ENCODE measurements at regions not wholly inside any gene's neighbourhood (a gene's known extent, or its start where the extent isn't known, plus 50 kb on each side); places are given as distances from the start of the nearest gene placed in this dataset.

DNA sequence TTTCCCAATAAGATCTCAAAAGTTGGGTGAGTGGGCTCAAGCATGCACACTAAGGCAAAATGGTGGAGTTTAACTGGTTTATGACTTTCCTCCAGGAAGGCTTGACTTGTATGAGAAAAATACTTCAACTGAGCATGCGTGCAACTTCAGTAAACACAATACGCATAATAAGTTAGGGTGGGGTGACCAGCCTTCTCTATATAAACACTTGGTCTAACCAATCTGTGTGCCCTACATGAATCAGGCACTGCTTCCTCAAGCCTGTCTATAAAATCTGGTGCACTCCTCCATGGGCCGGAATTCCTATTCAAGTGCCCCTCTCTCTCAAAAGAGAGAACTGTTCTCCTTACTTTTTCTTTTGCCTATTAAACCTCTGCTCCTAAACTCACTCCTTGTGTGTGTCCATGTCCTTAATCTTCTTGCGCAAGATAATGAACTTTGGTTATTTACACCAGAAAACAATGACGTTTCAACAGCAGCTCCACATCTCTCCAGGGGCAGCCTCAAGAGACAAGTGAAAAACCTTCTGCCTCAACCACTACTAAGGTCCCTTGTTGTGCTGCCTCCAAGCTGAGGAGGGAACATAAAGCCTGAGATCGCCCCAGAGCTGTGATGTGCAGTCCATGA lies 352.6 kb downstream of the CAAP1 start:
- H3K36me3 ChIP-seq: no peaks in the 10 kb centered on the region
- no peaks in the 10 kb centered on the region for H3K4me1 ChIP-seq
- no peaks in the 10 kb centered on the region for H3K9me3 ChIP-seq
- H3K4me3 ChIP-seq: no peak overlapping the region
- no peak for TF ChIP-seq POLR2A (IDR thresholded peaks at IDR 0.05)
- no peak for DNase-seq (ENCODE audit: low spot score in 2 of 2)
- intact Hi-C loops (cut with DNase I; ENCODE audit: low total_unique reads): no loop called here
- no peaks in the 10 kb centered on the region for H3K27me3 ChIP-seq
- H3K27ac ChIP-seq: no peak overlapping the region

DNA sequence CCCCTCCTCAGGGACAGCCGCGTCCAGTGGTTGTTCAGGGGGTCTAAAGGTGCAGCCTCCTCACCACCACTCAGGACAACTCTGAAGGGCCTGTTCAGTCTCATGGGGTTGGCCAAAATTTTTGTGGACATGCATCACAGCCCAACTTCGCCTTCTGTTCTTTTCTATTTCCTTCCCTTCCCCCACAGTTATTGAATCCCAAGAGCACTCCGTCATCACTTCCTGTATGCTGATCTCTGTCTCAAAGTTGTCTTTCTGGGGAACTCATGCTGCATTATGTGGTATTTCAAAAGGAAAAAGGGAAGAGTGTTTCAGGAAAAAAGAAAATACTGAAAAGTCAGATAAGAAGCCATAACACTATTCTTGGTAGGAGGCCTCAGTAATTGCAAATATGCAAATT lies 355.4 kb downstream of the CAAP1 start:
- TF ChIP-seq CTCF (IDR thresholded peaks at IDR 0.05) (no peak), POLR2A (IDR thresholded peaks at IDR 0.05) (no peak), POLR2AphosphoS5 (IDR thresholded peaks at IDR 0.05) (no peak)
- intact Hi-C loops (cut with DNase I; ENCODE audit: low total_unique reads): no loop called here
- no peaks in the 10 kb centered on the region for H3K36me3 ChIP-seq
- H3K27me3 ChIP-seq: no peaks in the 10 kb centered on the region
- peaks cover 0 to 5% of the 10 kb centered on the region in 2 donors for H3K9me3 ChIP-seq
- no peaks in the 10 kb centered on the region for H3K4me1 ChIP-seq
- DNase-seq (ENCODE audit: low spot score in 2 of 2): no peak
- H3K4me3 ChIP-seq: no peak overlapping the region
- no peak overlapping the region for H3K27ac ChIP-seq

- intact Hi-C loops (cut with DNase I; ENCODE audit: low total_unique reads): no loop called here
- no peaks in the 10 kb centered on the region for H3K4me1 ChIP-seq
- no peaks in the 10 kb centered on the region for H3K27me3 ChIP-seq
- H3K4me3 ChIP-seq: no peak overlapping the region
- H3K27ac ChIP-seq: no peak overlapping the region
- TF ChIP-seq POLR2AphosphoS5 (IDR thresholded peaks at IDR 0.05) (no peak), CTCF (IDR thresholded peaks at IDR 0.05) (no peak), POLR2A (IDR thresholded peaks at IDR 0.05) (no peak)
- DNase-seq (ENCODE audit: low spot score in 2 of 2): no peak
- peaks cover 0 to 5% of the 10 kb centered on the region in 2 donors for H3K9me3 ChIP-seq
- H3K36me3 ChIP-seq: no peaks in the 10 kb centered on the region
Observed at GRCh38 chr9:26535151-26535550, 357.5 kb downstream of the CAAP1 start.

- peaks cover 0 to 5% of the 10 kb centered on the region in 2 donors for H3K9me3 ChIP-seq
- DNase-seq (ENCODE audit: low spot score in 2 of 2): no peak
- no peak overlapping the region for H3K27ac ChIP-seq
- no peak for TF ChIP-seq CTCF (IDR thresholded peaks at IDR 0.05)
- no peak for TF ChIP-seq POLR2A (IDR thresholded peaks at IDR 0.05)
- no peak for TF ChIP-seq POLR2AphosphoS5 (IDR thresholded peaks at IDR 0.05)
- H3K4me3 ChIP-seq: no peak overlapping the region
- no peaks in the 10 kb centered on the region for H3K36me3 ChIP-seq
- intact Hi-C loops (cut with DNase I; ENCODE audit: low total_unique reads): no loop called here
- H3K27me3 ChIP-seq: no peaks in the 10 kb centered on the region
- H3K4me1 ChIP-seq: no peaks in the 10 kb centered on the region
Observed at GRCh38 chr9:26530841-26531240, 361.8 kb downstream of the CAAP1 start.

DNA sequence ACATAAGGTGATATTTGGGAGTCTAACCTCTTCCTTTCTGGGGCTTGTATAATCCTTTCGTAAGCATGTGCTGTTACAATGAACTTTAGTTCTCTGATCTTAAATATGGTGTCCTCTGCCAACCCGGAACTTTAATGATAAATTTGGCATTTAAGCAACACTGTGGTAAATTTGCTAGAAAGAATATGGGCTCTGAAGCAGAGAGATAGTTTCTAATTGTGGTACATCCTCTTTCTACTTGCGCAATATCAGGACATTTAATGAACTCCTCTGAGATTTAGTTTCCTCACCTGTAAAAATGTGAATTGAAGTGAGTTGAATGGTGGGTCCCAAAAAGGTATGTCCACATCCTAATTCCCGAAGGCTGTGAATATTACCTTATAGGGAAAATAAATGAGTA lies 364.7 kb downstream of the CAAP1 start:
- Histone ChIP-seq H3K4me3 (no peak overlapping the region), H3K27me3 (no peaks in the 10 kb centered on the region), H3K4me1 (no peaks in the 10 kb centered on the region), H3K9me3 (peaks cover 0 to 5% of the 10 kb centered on the region in 2 donors), H3K36me3 (no peaks in the 10 kb centered on the region), H3K27ac (no peak overlapping the region)
- no peak for DNase-seq (ENCODE audit: low spot score in 2 of 2)
- intact Hi-C loops (cut with DNase I; ENCODE audit: low total_unique reads): no loop called here
- TF ChIP-seq CTCF (IDR thresholded peaks at IDR 0.05) (no peak), POLR2AphosphoS5 (IDR thresholded peaks at IDR 0.05) (no peak), POLR2A (IDR thresholded peaks at IDR 0.05) (no peak)

- H3K36me3 ChIP-seq: no peaks in the 10 kb centered on the region
- no peak overlapping the region for H3K4me3 ChIP-seq
- TF ChIP-seq POLR2A (IDR thresholded peaks at IDR 0.05): no peak
- TF ChIP-seq CTCF (IDR thresholded peaks at IDR 0.05): no peak
- no peak for TF ChIP-seq POLR2AphosphoS5 (IDR thresholded peaks at IDR 0.05)
- DNase-seq (ENCODE audit: low spot score in 2 of 2): no peak
- H3K27ac ChIP-seq: no peak overlapping the region
- H3K4me1 ChIP-seq: no peaks in the 10 kb centered on the region
- intact Hi-C loops (cut with DNase I; ENCODE audit: low total_unique reads): no loop called here
- no peaks in the 10 kb centered on the region for H3K9me3 ChIP-seq
- H3K27me3 ChIP-seq: no peaks in the 10 kb centered on the region
Observed at GRCh38 chr9:26524267-26524666, 368.3 kb downstream of the CAAP1 start.

Data from breast epithelium (tissue), 4 donors.